Left ventricle myocardium superior (tissue), 1 donor: ENCODE measurements at regions not wholly inside any gene's neighbourhood (a gene's known extent, or its start where the extent isn't known, plus 50 kb on each side); places are given as distances from the start of the nearest gene placed in this dataset.
A peak's percentile ranks its signal among the peaks of the same experiment; 100 is the strongest.

Experiments
- ATAC-seq: fragments of 200-7000 bp; cut with Tn5 transposase; one replicate; pipeline ENCODE4 v1.9.1; 2020; ENCODE audit warnings: mild to moderate bottlenecking, moderate library complexity
- DNase-seq: peaks from one replicate; pipeline ENCODE4 v3.0.0-alpha.2; 2020
- intact Hi-C: fragments of 100-400 bp; cut with micrococcal nuclease; formaldehyde crosslinking; loops from one replicate; pipeline ENCODE4 v1.11.0; 2022
- donor health status: DM: no; HTN: yes; CAD: no; lungs with severe emphysema.

- ATAC-seq (peak; percentile 96), DNase-seq (peak; percentile 51)
- intact Hi-C loops: no loop called here
Observed at GRCh38 chr9:16213781-16214515, 656.5 kb downstream of the BNC2 start.

GRCh38 chr9:16214677-16215352, 655.7 kb downstream of the BNC2 start:
- intact Hi-C loops: loop anchor here (5.0 kb wide), 1 partner anchor 243 kb away; no protein-coding TSS in a partner anchor
- DNase-seq (peak; percentile 33), ATAC-seq (peak; percentile 24)

GRCh38 chr9:16215353-16215680, 655.2 kb downstream of the BNC2 start:
- ATAC-seq (no peak), DNase-seq (no peak)
- intact Hi-C loops: loop anchor here (5.0 kb wide), 1 partner anchor 243 kb away; no protein-coding TSS in a partner anchor

- no peak for ATAC-seq
- DNase-seq: no peak
- intact Hi-C loops: loop anchor here (5.0 kb wide), 1 partner anchor 246 kb away; no protein-coding TSS in a partner anchor
Observed at GRCh38 chr9:16217943-16218701, 652.3 kb downstream of the BNC2 start.

GRCh38 chr9:16221366-16221765, 649.1 kb downstream of the BNC2 start:
- ATAC-seq (peak; percentile 60), DNase-seq (peak; percentile 72)
- intact Hi-C loops: no loop called here

- intact Hi-C loops: no loop called here
- no peak for DNase-seq
- peak; percentile 67 for ATAC-seq
Observed at GRCh38 chr9:16221822-16222547, 648.5 kb downstream of the BNC2 start.

GRCh38 chr9:16223074-16223871, 647.2 kb downstream of the BNC2 start:
- intact Hi-C loops: no loop called here
- DNase-seq (no peak), ATAC-seq (no peak)

GRCh38 chr9:16230731-16231130, 639.7 kb downstream of the BNC2 start:
- ATAC-seq (no peak), DNase-seq (no peak)
- intact Hi-C loops: no loop called here

- intact Hi-C loops: no loop called here
- ATAC-seq (peak; percentile 84), DNase-seq (no peak)
Observed at GRCh38 chr9:16236311-16236710, 634.2 kb downstream of the BNC2 start.

GRCh38 chr9:16236882-16237281, 633.6 kb downstream of the BNC2 start:
- DNase-seq (no peak), ATAC-seq (peak; percentile 48)
- intact Hi-C loops: no loop called here

GRCh38 chr9:16238623-16239138, 631.8 kb downstream of the BNC2 start:
- DNase-seq (no peak), ATAC-seq (no peak)
- intact Hi-C loops: no loop called here

GRCh38 chr9:16241231-16241630, 629.2 kb downstream of the BNC2 start:
- DNase-seq: no peak
- intact Hi-C loops: no loop called here
- ATAC-seq: no peak

- ATAC-seq: no peak
- DNase-seq: no peak
- intact Hi-C loops: no loop called here
Observed at GRCh38 chr9:16243798-16244197, 626.7 kb downstream of the BNC2 start.

GRCh38 chr9:16245756-16246440, 624.6 kb downstream of the BNC2 start:
- DNase-seq: no peak
- intact Hi-C loops: no loop called here
- peak; percentile 63 for ATAC-seq

GRCh38 chr9:16246785-16247184, 623.7 kb downstream of the BNC2 start:
- no peak for ATAC-seq
- no peak for DNase-seq
- intact Hi-C loops: no loop called here

- intact Hi-C loops: no loop called here
- DNase-seq: no peak
Observed at GRCh38 chr9:16247188-16247875, 623.1 kb downstream of the BNC2 start.

GRCh38 chr9:16248822-16249221, 621.6 kb downstream of the BNC2 start:
- ATAC-seq (no peak), DNase-seq (no peak)
- intact Hi-C loops: no loop called here

More at GRCh38 chr9:16247188-16247875, 623.1 kb downstream of the BNC2 start:
- peak; percentile 77 for ATAC-seq
